BE2C (cell line): ENCODE measurements at regions not wholly inside any gene's neighbourhood (a gene's known extent, or its start where the extent isn't known, plus 50 kb on each side); places are given as distances from the start of the nearest gene placed in this dataset.
"Not testable (repeated sequence)": the region's sequence is repeated elsewhere in the genome, so short reads cannot be mapped to it uniquely, and the experiment has no call there.

Experiments used
- DNase-seq: peaks from one replicate; pipeline ENCODE4 v3.0.0-alpha.2; 2020
- H3K27me3 ChIP-seq: fragments of 250-450 bp; sonication (Bioruptor Pico); 2 replicates; pipeline ENCODE4 v1.5.1; 2020; ENCODE audit warnings: mild to moderate bottlenecking
- H3K36me3 ChIP-seq: fragments of 250-450 bp; sonication (Bioruptor Pico); 2 replicates; pipeline ENCODE4 v1.5.1; 2020; ENCODE audit warnings: mild to moderate bottlenecking
- H3K4me1 ChIP-seq: fragments of 250-450 bp; sonication (Bioruptor Pico); 2 replicates; pipeline ENCODE4 v1.5.1; 2020
- H3K4me3 ChIP-seq: 2 replicates; pipeline ENCODE4 v1.5.1; 2011; ENCODE audit warnings: low read depth, low read length
- H3K9me3 ChIP-seq: fragments of 250-450 bp; sonication (Bioruptor Pico); 2 replicates; pipeline ENCODE4 v1.5.1; 2020
- CTCF ChIP-seq: IDR thresholded peaks from 2 replicates; pipeline ENCODE4 v1.5.1; 2012; ENCODE audit warnings: mild to moderate bottlenecking, low read depth, low read length

GRCh38 chr17:63019138-63019873 lies 53.3 kb downstream of the TANC2 start:
- no peak for TF ChIP-seq CTCF
- peaks cover 3% of the 10 kb centered on the region for H3K36me3 ChIP-seq
- H3K4me3 ChIP-seq, result no peak overlapping the region
- no peaks in the 10 kb centered on the region for H3K9me3 ChIP-seq
- DNase-seq, result no peak
- H3K4me1 ChIP-seq, result no peaks in the 10 kb centered on the region
- no peaks in the 10 kb centered on the region for H3K27me3 ChIP-seq

- no peak for DNase-seq
- Histone ChIP-seq H3K27me3 (no peaks in the 10 kb centered on the region), H3K36me3 (no peaks in the 10 kb centered on the region), H3K4me3 (no peak overlapping the region), H3K9me3 (no peaks in the 10 kb centered on the region), H3K4me1 (no peaks in the 10 kb centered on the region)
- no peak for TF ChIP-seq CTCF
Measured at GRCh38 chr17:63022567-63022966, 56.5 kb downstream of the TANC2 start.

- Histone ChIP-seq H3K27me3 (no peaks in the 10 kb centered on the region), H3K36me3 (no peaks in the 10 kb centered on the region), H3K4me3 (no peak overlapping the region), H3K9me3 (no peaks in the 10 kb centered on the region), H3K4me1 (no peaks in the 10 kb centered on the region; the same call in 1 of the 2 replicates)
- 0 out of 2 replicates have a peak, but pooled peaks have one; percentile 2 for TF ChIP-seq CTCF
- no peak for DNase-seq
Measured at GRCh38 chr17:63023049-63023448, 57.0 kb downstream of the TANC2 start.

DNA sequence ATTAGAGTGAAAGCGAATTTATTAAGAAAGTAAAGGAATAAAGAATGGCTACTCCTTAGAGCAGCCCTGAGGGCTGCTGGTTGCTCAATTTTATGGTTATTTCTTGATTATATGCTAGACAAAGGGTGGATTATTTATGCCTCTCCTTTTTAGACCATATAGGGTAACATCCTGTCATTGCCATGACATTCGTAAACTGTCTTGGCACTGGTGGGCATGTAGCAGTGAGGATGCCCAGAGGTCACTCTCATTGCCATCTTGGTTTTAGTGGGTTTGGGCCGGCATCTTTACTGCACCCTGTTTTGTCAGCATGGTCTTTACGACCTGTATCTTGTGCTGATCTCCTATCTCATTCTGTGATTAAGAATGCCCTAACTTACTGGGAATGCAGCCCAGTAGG lies 58.2 kb downstream of the TANC2 start:
- TF ChIP-seq CTCF, result no peak
- Histone ChIP-seq H3K36me3 (no peaks in the 10 kb centered on the region), H3K4me1 (no peaks in the 10 kb centered on the region; the same call in 1 of the 2 replicates), H3K9me3 (no peaks in the 10 kb centered on the region), H3K4me3 (no peak overlapping the region), H3K27me3 (no peaks in the 10 kb centered on the region)
- no peak for DNase-seq

DNA sequence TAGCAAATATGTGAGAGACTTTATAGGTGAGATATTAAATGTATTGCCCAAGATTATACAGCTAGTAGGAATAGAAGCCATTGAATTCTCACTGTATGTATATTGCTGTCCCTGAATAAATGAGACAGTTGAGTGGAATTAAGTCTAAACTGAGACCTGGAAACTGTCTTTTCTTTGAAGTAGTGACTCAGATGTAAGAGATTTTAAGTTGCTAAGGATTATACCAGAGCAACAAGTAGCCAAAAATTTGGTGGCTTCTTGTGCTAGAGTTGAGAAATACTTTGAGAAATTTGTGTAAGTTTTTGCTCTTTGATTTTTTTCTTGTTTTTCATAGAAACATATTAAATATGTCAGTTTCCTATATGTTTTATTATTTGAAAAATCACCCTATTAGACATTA lies 58.7 kb downstream of the TANC2 start:
- no peak for DNase-seq
- no peaks in the 10 kb centered on the region for H3K27me3 ChIP-seq
- H3K36me3 ChIP-seq, result no peaks in the 10 kb centered on the region
- H3K4me1 ChIP-seq, result no peaks in the 10 kb centered on the region; the same call in 1 of the 2 replicates
- no peak overlapping the region for H3K4me3 ChIP-seq
- TF ChIP-seq CTCF, result no peak
- no peaks in the 10 kb centered on the region for H3K9me3 ChIP-seq

DNA sequence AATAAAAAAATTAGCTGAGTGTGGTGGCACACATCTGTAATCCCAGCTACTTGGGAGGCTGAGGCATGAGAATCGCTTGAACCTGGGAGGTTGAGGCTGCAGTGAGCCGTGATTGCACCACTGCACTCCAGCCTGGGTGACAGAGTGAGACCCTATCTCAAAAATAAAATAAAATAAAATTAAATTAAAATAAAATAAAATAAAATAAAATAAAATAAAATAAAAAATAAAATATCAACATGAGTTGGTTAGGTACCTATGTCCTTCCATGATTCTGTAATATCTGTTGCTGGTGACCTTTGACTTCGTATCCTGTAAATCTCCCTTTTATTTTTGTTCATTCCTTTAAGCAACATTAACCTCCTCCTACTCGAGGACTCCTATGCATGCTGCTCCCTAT lies 59.6 kb downstream of the TANC2 start:
- not testable (repeated sequence) for H3K9me3 ChIP-seq, DNase-seq, H3K4me1 ChIP-seq, H3K36me3 ChIP-seq, H3K4me3 ChIP-seq, H3K27me3 ChIP-seq

DNA sequence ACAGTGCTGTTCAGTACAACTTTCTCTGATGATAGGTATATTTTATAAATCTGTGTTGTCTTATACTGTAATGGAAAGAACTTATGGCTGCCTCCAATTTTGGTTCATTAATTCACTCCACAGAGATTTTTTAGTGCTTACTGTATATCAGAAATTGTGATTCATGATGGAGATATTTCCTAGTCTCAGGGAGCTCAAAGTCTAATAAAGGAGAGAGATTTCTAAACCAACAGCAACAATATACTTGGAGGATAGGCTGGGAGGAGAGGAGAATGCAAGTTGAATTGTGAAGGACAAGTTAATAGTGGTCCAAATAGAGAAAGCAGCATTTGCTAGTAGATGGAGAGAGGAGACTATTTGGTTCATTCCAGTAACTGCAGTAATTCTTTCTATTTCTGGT lies 63.5 kb downstream of the TANC2 start:
- Histone ChIP-seq H3K27me3 (no peaks in the 10 kb centered on the region), H3K9me3 (no peaks in the 10 kb centered on the region), H3K4me1 (peaks cover 11% of the 10 kb centered on the region), H3K36me3 (peaks cover 7% of the 10 kb centered on the region; the same call in 1 of the 2 replicates), H3K4me3 (no peak overlapping the region)
- DNase-seq, result no peak
- no peak for TF ChIP-seq CTCF
